Stimulated activated effector memory CD8-positive, alpha-beta T cell treated with anti-CD3 and anti-CD28 coated beads, Interleukin-12 subunit alpha, Interleukin-12 subunit beta, amount 100 ng/mL, for 72 hours (primary cell): ENCODE measurements at regions not wholly inside any gene's neighbourhood (a gene's known extent, or its start where the extent isn't known, plus 50 kb on each side); places are given as distances from the start of the nearest gene placed in this dataset.
"Not testable (repeated sequence)": the region's sequence is repeated elsewhere in the genome, so short reads cannot be mapped to it uniquely, and the experiment has no call there.

ENCODE experiments used
- ATAC-seq: fragments of 150-1000 bp; cut with Tn5 transposase; 2 replicates; pipeline ENCODE4 v1.10.0; 2021
- DNase-seq, 2 donors: peaks; one replicate each; pipeline ENCODE4 v3.0.0; 2021 to 2022; ENCODE audit warnings: low spot score in 2 of 2
- H3K27ac Mint-ChIP-seq: one replicate; pipeline ENCODE4 v1.8.0; 2022; ENCODE audit warnings: mild to moderate bottlenecking, mixed read lengths
- H3K36me3 Mint-ChIP-seq: one replicate; pipeline ENCODE4 v1.8.0; 2022; ENCODE audit warnings: mild to moderate bottlenecking, mixed read lengths
- H3K4me1 Mint-ChIP-seq: one replicate; pipeline ENCODE4 v1.8.0; 2022; ENCODE audit warnings: mixed read lengths
- H3K4me3 Mint-ChIP-seq: one replicate; pipeline ENCODE4 v1.8.0; 2022; ENCODE audit warnings: mild to moderate bottlenecking, mixed read lengths
- H3K9me3 Mint-ChIP-seq: one replicate; pipeline ENCODE4 v1.8.0; 2022; ENCODE audit warnings: mixed read lengths

DNA sequence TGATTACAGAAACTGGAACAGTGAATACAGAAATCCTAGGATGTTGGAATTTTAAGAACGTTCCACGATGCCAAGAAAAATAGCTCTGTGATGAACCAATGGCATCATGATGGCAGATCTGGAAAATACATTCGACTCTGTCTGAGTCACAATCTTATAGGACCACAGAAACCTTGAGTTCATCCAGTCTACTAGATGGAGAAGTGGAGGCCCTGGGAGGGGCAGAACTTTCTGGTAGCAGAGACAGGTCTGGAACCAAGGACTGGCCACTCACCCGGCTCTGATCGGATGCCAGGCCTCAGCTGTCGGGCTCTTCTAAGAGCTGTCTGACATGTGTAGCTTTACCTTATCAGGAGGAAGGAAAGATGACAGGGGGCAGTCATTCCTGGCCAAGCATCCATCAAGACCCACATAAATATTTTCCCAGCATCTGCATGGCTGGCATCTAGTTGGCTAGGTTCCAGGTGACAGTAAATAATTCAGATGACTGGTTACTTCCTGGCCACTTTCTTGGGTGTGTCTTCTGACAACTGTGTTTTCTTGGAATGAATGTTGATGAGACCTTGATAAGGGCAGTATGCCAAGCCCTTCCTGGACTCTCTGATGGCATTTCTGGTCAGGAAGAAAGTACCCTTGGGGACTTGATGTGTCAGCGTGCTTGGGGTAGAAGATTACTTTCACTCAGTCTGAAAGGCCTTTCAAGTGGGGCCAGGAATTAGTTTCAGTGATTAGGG, 72.6 kb upstream of the TRABD2B start:
- no peak for DNase-seq
- no peaks in the 10 kb centered on the region for H3K36me3 Mint-ChIP-seq

DNA sequence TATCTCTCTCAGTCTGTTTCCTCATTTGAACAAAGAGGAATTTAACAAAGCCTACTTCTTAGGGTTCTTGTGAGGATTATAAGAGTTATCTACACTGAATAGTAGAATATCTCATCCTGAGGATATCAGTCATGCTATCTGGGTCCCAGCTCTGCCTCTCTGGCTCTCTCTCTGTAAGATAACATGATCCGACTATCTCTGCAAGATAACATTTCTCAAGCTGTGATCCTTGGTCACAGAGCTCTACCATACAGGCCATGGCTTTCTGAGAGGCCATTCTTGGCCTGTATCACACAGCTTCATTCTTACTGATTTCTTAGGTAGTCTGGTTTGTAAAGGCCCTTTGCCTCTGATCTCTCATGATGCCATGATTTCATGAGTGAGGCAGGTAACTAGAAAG, 71.0 kb upstream of the TRABD2B start:
- DNase-seq (no peak), ATAC-seq (no peak)
- H3K27ac Mint-ChIP-seq = no peak overlapping the region
- no peaks in the 10 kb centered on the region for H3K36me3 Mint-ChIP-seq
- no peak overlapping the region for H3K4me3 Mint-ChIP-seq
- no peaks in the 10 kb centered on the region for H3K4me1 Mint-ChIP-seq
- H3K9me3 Mint-ChIP-seq = no peaks in the 10 kb centered on the region

More for the DNA sequence above, 72.6 kb upstream of the TRABD2B start:
- Mint-ChIP-seq H3K27ac (no peak overlapping the region), H3K4me1 (no peaks in the 10 kb centered on the region), H3K4me3 (no peak overlapping the region), H3K9me3 (no peaks in the 10 kb centered on the region)
- no peak for ATAC-seq

DNA sequence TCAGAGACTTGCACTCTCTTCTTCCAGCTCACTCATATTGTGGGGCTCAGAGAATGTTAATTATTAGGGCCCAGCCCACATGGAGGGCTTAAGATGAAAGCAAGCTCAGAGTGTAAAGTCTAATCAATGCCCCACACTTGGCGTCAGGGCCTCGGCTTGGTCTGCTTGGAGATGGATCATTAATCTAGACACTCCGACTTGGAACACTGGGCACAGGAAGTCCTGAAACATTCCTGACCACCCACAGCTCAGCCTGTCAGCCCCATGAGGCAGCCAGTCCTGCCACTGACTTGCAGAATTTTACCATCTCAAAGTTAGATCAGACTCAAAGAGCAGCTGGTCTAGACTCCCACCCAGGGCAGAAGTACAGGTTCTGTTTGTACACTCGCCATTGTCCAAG, 69.8 kb upstream of the TRABD2B start:
- Mint-ChIP-seq H3K9me3 (no peaks in the 10 kb centered on the region), H3K27ac (no peak overlapping the region), H3K4me3 (no peak overlapping the region), H3K4me1 (no peaks in the 10 kb centered on the region), H3K36me3 (no peaks in the 10 kb centered on the region)
- DNase-seq = no peak
- ATAC-seq = no peak

DNA sequence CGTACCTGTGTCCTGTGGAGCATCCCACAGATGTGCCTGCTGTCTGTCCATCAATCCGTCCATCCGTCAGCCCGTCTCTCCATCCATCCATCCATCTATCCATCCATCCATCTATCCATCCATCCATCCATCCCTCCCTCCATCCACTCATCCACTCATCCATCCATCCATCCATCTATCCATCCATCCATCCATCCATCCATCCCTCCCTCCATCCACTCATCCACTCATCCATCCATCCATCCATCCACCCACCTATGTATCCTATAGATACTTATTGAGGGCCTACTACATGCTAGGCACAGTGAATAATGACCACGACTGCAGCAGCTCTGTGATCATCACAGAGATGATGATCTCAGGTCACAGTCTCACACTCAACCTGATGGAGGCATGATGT, 67.5 kb upstream of the TRABD2B start:
- not testable (repeated sequence) for ATAC-seq, H3K36me3 Mint-ChIP-seq, H3K4me1 Mint-ChIP-seq, H3K9me3 Mint-ChIP-seq, DNase-seq, H3K27ac Mint-ChIP-seq, H3K4me3 Mint-ChIP-seq

DNA sequence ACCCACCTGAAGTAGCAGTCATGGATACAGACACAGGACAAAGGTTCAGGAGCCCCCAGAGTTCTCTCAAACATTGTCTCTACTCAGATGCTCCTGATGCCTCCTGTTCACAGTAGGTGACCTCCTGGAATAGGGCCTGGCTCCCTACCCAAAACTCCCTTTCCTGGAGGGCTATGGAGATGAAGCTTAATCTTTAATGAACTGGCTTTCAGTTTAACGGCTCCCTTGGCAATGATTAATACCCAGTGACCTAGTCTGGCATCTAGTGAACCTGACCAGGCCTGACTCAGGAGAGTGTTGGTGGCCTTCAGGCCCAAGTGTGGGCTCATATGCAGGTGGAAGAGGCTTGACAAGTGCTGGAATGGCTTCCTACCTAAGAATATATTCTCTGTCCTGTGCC, 65.2 kb upstream of the TRABD2B start:
- DNase-seq (no peak), ATAC-seq (no peak)
- no peak overlapping the region for H3K4me3 Mint-ChIP-seq
- no peaks in the 10 kb centered on the region for H3K4me1 Mint-ChIP-seq
- H3K9me3 Mint-ChIP-seq = no peaks in the 10 kb centered on the region
- no peaks in the 10 kb centered on the region for H3K36me3 Mint-ChIP-seq
- H3K27ac Mint-ChIP-seq = no peak overlapping the region

DNA sequence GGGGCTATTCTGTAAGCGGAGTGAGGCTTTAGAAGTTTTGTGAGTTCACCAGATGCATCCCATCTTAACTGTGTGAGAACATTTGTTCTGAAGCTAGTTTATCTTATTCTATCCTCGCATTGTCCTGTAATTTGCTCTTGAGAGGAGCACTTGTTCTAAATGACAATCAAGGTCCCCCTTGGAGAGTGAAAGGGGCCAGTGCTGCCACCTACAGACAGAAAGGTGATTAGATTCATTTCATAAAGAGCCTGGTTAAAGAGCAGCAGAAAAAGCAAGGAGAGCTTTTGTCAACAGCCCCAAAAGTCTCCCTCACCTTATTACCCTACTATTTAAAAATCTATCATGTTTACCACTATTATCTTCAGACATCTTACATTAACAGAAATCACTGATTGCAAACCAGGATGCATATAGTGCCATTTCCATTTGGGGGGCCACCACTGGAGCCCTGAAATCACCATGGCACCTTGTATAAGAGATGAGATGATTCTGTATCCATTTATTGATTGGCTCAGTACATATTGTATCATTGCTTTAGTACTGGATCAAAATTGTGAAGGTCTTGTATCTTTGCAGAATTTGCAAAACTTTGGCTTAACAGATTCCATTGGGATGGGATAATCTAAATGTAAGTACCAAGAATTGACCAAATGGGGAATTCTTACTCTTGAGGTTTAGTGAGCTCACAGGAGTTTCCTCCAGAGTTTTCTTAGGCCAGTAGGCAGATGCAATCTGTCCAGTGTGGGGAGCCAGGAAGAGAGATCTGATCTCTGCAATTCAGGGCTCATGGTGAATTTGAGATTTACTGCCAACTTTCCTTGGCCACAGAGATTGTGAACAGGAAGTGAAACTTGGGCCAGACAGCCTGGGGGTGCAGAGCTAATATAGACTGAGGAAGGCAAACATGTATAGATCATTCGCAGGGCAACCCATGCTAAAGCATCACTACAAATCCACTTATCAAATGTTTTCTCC, 64.3 kb upstream of the TRABD2B start:
- DNase-seq = peak in 1 of 2 donors; percentile 50

DNA sequence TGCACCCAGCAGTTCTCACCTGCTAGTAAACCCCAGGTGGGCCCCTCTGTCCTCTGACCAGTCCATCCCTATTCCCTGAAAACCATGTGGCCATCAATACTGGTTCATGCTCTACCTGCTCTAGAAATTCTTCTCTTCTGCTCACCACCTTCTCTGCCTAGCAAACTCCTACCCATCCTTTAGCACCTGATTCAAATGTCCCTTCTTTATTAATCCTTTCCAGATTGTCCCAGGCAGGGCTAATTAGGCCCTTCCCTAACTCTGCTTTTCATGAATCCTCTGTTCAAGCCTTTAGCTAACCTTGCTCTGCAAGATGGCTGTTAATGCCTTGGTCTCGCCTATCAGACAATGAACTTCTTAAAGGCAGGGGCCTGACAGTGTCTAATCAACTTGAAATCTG, 62.1 kb upstream of the TRABD2B start:
- Mint-ChIP-seq H3K4me3 (no peak overlapping the region), H3K9me3 (no peaks in the 10 kb centered on the region), H3K4me1 (no peaks in the 10 kb centered on the region), H3K36me3 (no peaks in the 10 kb centered on the region), H3K27ac (no peak overlapping the region)
- ATAC-seq (no peak), DNase-seq (no peak)

More for the DNA sequence above, 64.3 kb upstream of the TRABD2B start:
- no peak for ATAC-seq
- Mint-ChIP-seq H3K27ac (no peak overlapping the region), H3K4me3 (no peak overlapping the region), H3K36me3 (no peaks in the 10 kb centered on the region), H3K9me3 (no peaks in the 10 kb centered on the region), H3K4me1 (no peaks in the 10 kb centered on the region)

DNA sequence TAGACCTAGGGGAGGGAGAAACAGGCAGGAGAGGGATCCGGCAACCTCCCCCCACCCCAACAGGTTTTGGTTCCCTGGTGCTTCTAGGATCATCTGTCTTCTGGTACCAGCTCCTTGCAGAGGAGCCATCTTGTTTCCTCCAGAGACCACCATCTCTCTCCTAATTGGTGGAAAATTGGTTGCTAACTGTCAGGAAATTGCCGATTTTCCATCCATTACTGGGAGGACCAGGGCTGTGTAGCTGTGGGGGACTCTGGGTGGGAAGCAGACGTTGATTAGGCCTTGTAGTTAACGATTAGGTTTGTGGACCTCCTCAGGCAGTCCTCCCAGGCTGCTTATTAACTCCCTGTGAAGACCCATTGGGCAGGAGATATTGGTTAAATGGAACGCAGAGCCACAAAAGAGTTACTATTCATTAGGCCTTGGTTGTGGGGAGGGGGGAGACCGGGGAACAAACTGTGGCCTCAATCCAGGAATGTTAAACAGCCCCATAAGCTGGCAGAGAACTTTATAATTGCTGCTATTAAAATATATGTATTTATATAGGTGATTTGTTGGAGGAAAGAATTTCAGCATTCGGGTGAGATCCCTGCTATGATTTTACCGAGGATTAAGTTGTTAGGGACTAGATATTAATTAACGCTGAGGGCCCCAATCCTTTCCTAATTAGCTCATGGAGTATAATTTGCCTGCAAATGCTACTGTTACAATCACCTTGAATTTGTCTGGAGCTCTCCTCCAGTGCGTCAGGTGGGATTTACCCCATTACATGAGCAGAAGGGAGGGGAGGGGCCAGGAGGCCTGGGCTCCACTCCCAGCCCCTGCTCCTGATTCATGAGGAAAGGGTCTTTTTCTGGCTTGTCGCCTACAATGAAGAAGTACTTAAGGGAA, 61.2 kb upstream of the TRABD2B start:
- H3K27ac Mint-ChIP-seq = no peak overlapping the region
- no peaks in the 10 kb centered on the region for H3K36me3 Mint-ChIP-seq
- no peak overlapping the region for H3K4me3 Mint-ChIP-seq
- DNase-seq = no peak
- no peaks in the 10 kb centered on the region for H3K4me1 Mint-ChIP-seq
- no peaks in the 10 kb centered on the region for H3K9me3 Mint-ChIP-seq
- no peak for ATAC-seq

DNA sequence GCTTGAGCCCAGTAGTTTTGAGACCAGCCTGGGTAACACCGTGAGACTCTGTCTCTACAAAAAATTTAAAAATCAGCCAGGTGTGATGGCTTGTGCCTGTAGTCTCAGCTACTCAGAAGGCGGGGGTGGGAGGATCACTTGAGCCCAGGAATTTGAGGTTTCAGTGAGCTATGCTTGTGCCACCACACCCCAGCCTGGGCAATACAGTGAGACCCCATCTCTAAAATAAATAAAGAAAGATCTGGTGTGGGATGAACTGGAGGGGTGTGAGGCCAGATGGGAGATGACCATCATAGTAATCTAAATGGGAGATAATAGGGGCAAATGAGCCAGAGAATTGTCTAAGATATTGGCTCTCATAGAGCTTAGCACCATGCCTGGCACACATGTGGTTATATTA, 60.1 kb upstream of the TRABD2B start:
- Mint-ChIP-seq H3K27ac (no peak overlapping the region), H3K9me3 (no peaks in the 10 kb centered on the region), H3K36me3 (no peaks in the 10 kb centered on the region), H3K4me1 (no peaks in the 10 kb centered on the region), H3K4me3 (no peak overlapping the region)
- ATAC-seq = no peak
- no peak for DNase-seq

DNA sequence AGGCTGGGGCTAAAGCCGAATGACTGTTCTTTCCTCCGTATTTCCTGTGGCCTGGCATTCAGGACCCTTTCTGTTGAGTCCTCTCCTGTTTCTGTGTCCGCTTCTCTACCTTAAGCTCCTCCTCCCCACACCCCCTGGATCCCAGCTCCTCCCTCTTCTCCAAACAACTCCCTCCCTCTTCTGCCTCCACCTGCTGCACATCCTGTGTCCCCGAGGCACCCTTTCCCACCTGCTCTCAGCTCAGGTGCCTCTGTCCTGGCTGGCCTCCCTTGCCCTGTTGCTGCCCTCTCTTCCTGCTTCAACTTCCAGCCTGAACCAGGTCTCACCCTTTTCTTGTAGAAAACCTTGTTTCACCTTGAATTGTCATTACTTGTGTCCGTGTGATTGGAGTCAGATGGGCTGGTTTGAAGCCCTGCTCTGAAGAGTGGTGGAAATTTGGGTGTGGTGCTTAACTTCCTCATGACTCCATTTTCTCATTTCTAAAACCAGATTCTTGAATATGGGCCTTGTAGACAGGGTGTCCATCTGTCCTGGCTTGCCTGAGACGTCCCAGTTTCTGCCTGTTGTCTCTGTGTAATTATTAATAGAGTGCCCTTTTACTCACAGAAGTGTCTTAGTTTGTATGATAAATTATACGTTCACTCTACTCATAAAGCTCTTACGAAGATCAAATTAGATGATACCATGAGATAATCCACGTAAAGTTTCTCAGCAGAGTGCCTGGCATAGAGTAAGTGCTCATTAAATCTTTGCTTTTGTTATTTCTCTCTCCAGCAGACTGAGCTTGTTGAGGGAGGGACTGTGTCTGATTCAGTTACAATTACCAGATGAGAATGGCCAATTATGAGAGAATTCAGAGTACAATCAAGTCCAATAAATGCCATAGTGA, 58.9 kb upstream of the TRABD2B start:
- Mint-ChIP-seq H3K27ac (no peak overlapping the region), H3K9me3 (no peaks in the 10 kb centered on the region), H3K4me1 (no peaks in the 10 kb centered on the region), H3K4me3 (no peak overlapping the region), H3K36me3 (no peaks in the 10 kb centered on the region)
- no peak for DNase-seq
- no peak for ATAC-seq

DNA sequence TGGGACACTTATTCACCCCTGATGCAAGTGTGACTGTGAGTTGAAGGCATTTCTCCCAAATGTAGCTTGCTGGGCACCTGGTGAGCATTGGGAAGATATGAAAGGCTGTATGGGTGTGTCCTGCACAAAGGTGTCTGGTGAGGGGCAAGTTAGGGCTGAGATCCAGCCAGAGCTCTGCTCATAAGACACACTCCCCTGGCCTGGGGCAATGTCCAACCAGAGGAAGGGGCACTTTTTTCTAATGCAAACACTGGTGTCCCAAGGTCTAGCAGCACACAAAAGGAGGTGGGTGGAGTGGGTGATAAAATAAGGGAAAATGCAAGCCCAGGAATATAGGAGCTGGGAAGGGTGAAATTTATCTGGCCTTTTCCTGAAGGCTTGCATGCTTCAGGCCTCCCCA, 57.0 kb upstream of the TRABD2B start:
- Mint-ChIP-seq H3K4me3 (no peak overlapping the region), H3K27ac (no peak overlapping the region), H3K9me3 (no peaks in the 10 kb centered on the region), H3K36me3 (no peaks in the 10 kb centered on the region), H3K4me1 (no peaks in the 10 kb centered on the region)
- ATAC-seq (no peak), DNase-seq (no peak)

DNA sequence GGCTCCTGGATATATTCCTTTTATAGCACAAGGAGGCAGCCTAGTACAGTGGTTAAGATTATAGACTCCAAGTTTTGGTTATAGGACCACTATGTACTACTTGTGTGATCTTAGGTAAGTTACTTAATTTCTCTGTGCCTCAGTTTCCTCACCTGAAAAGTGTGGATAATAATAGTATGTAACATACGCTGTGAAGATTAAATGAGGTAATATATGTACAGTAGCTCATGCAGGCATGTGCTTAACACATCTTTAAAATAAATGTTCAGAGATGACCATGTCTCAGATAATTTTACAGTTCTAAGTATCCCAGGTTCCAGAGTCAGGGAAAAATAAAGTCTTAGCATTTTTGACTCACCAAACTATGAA, 55.7 kb upstream of the TRABD2B start:
- no peak overlapping the region for H3K27ac Mint-ChIP-seq
- ATAC-seq = no peak

DNA sequence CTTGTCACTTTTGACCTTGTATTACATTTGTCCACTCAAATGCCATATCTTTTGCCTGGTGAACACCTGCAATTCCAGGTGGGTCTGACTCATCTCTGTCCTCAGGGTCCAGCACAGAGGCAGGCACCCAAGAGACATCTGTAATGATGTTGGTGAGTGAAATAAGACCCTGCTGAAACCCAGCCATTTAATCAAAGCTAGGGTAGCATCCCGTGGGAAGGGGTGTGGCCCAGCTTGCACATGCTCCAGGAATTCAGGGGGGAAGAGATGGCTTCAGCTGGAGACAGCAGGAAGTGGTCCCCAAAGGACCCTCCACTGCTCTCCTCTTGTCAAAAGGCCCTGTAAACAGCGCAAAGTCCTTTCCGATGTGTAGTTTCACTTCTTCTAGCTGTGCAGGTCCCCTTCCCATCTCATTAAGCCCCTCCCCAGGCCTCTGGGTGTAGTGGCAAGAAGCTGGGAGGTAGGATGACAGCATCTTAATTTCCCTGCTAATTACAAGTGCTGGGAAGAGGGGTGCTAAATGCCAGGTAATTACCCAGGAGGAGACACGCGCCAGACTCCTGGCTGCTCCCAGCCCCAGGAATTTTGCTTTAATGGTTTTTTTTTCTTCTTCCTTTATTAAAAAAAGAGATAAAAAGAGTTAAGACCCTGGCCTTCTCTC, 54.4 kb upstream of the TRABD2B start:
- H3K4me1 Mint-ChIP-seq = no peaks in the 10 kb centered on the region
- no peak for ATAC-seq
- H3K36me3 Mint-ChIP-seq = no peaks in the 10 kb centered on the region
- no peak overlapping the region for H3K4me3 Mint-ChIP-seq
- no peaks in the 10 kb centered on the region for H3K9me3 Mint-ChIP-seq
- H3K27ac Mint-ChIP-seq = no peak overlapping the region
- DNase-seq = no peak

More for the DNA sequence above, 55.7 kb upstream of the TRABD2B start:
- Mint-ChIP-seq H3K9me3 (no peaks in the 10 kb centered on the region), H3K36me3 (no peaks in the 10 kb centered on the region), H3K4me3 (no peak overlapping the region), H3K4me1 (no peaks in the 10 kb centered on the region)
- no peak for DNase-seq
